ENCODE measurements at regions not wholly inside any gene's neighbourhood (a gene's known extent, or its start where the extent isn't known, plus 50 kb on each side); places are given as distances from the start of the nearest gene placed in this dataset.

DNA sequence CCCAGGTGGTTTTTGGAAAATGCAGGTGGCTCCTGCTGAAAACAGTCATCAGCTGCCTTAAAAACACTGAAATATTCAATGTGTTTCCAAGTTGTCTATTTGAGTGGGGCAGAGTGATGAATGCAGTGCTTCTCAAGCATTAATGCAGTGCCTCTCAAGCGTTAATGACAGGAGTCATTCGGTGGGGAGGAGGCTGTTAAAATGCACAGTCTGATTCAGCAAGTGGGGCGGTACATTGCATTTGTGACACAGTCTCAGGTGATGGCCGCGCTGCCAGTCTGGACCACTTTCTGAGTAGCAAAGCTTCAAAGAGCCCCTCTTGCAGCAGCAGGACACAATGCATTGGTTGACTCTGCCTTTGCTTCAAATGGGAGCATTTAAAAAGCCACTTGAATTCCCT, 231.4 kb upstream of the RGPD4 start:
- TF ChIP-seq CTCF (IDR thresholded peaks at IDR 0.05) (no peak), POLR2A (IDR thresholded peaks at IDR 0.05) (no peak), POLR2AphosphoS5 (IDR thresholded peaks at IDR 0.05) (no peak)
